GM10847 (cell line): ENCODE measurements at regions not wholly inside any gene's neighbourhood (a gene's known extent, or its start where the extent isn't known, plus 50 kb on each side); places are given as distances from the start of the nearest gene placed in this dataset.

Experiments
- POLR2A ChIP-seq: IDR thresholded peaks from 2 replicates; pipeline ENCODE4 v1.6.1; 2011; ENCODE audit not compliant: insufficient read length; ENCODE audit errors: extremely low read depth

DNA sequence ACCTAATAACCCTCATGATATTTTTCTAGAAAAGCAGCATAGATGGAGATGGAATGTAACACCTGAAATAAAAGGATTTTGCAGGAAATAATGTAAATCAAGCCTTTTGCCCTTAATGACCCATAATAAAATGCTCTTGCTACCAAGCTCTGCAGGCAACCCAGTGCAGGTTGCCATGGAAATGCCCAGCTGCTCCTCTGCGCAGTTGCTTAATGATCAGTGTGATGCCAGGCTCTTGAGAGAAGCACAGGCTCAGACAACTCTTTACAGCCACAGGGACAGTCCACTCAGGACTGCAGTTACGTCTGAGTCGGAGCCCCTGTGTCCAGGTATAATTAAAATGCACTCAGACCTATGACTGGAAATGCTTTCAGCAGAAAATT lies 165.5 kb downstream of the LACC1 start:
- TF ChIP-seq POLR2A, result no peak

DNA sequence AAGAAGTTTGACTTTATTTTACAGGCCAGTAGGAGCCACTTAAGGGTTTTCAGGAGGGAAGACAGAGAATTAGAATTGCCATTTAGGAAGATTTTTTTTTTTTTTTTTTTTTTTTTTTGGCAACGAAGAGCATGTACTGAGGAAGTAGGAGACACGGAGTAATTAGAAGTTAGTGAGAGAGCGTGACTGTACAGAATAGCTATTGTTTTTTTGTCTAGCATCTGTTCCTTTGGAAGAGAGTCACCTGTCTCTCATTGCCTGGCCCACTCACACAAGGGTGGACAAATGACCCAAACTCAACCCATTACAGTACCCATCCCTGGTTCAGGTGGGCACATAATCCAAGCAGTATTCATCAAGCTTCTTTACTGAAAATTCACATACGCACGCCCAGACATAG lies 166.7 kb downstream of the LACC1 start:
- TF ChIP-seq POLR2A, result no peak

DNA sequence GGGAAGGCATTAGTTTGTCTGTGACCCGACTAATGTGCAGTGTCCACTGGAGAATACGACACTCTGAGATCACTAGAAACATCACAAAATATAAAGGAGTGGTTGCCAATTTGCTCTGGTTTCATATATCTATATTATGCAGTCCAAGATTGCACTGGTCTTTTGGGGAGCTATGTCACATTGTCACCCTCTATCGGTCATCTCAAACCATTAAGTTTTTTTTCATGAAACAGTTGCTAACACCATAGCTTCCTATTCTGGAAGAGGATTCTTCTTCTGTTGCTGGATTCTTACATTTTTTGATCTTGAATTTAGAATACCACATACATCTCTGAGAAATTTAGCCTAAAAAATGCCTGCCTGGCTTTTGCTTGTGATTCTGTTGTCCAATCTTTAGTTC lies 168.6 kb downstream of the LACC1 start:
- TF ChIP-seq POLR2A, result no peak

DNA sequence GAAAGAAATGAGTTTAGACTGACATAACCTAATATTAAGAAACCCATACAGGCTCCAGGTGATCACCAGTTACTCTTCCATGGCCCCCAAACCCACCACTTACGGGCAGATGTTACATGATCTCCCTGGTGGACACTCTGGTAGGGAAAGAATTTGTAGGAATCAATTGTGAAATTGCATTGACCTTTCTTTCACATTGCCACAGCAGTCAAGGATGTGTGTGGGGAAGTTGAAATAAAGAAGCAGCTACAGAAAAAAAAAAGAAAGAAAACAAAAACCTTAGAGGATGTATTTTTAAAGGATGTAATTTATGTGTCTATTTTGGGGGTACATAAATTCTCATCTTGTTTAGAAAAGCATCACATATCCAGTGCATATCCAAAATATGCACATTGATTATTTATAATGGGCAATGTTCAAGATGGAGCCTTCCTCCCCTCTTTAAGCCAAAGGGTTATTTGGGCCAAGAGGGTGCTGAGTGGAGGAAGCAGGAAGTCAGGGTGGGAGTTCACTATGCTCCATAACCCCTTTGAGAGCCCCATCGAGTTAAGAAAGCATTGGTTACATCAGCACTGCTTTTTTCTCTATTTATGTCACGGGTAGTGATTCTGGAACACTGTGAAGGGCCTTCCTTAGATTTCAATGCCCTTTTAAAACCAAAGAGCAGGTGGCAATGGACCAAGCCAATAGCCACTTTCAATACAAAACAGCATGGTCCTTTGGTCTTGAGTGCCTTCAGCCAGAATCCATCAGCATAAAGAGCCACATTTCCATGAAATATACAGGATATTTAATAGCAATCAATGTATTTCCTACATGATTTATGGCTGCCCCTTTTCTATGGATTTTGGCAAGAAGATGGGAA lies 169.6 kb downstream of the LACC1 start:
- no peak for TF ChIP-seq POLR2A

DNA sequence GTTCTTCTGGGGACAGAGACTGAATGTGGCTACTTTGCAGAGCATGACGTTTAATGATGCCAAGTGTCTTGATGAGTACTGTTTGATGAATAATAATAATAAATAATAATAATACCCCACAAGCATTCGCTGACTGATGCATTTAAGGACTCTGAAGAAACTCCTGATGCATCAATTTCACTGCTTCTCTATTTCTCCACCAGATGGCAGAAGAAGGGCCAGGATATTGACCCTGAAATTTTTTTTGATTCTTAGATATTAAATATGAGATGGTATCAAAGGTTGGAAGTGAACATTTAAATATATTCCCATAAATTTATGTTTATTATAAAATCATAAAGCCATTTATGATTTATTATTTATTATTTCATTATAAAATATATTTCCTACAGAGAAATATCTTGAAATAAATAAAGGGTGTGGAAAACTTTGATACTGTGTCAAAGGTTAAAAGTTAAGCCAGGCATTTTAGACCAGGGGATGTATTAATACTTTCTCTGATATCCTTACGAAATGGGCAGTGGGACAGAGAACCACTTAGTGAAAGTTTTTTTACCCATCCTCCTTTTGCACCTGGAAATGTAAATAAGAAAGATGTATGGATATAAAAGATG lies 170.9 kb downstream of the LACC1 start:
- TF ChIP-seq POLR2A, result no peak

DNA sequence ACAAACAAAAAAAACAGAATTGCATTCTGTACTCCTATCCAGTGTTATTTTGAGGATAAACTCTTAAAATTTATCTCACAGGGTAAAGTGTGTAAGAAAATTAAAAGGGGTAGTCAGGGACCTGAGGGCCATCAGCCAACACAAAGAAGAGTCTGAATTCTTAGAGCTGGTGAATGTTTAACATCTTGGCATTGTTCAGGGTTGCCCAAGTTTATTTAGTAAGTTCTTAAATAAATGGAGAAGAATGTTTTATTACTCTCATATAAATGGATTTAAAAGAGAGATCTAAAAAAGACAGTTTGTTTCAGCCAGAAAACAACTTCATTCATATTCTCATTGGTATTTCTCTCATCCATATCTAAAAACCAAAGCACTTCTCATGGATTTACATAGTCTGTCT lies 171.7 kb downstream of the LACC1 start:
- TF ChIP-seq POLR2A, result no peak

DNA sequence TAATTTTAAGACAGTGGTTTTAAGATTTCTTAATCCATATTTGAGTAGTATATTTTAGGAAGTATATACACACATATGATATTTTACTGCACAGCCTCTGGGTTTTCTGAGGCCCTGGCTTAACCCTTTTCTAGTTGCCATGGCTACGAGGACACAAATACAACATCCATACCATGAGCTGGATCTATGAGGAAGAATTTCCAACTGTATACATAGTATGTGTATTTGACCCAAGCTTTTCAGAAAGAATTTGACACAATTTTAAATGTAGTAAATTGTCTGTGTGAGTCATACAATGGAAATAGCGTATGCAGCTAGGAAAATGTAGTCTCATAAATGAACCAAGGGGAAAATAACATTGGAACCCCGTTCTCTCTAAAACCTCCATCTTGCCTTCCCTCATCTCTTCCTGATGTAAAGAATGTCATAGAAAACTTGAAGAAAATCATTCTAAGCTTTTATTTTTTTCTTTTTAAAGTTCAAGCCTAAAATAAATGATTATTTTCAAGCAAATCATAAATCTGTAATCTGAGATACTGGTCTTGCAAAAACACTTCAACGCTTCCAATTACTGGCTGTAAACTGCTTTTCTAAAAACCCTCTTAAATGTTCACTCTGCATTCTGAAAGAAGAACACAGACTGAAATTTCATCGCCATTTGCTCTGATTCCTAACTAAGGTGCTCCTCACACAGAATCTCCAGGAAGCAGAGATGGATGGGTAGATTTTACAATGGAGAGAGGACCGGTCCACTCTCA lies 172.4 kb downstream of the LACC1 start:
- no peak for TF ChIP-seq POLR2A

DNA sequence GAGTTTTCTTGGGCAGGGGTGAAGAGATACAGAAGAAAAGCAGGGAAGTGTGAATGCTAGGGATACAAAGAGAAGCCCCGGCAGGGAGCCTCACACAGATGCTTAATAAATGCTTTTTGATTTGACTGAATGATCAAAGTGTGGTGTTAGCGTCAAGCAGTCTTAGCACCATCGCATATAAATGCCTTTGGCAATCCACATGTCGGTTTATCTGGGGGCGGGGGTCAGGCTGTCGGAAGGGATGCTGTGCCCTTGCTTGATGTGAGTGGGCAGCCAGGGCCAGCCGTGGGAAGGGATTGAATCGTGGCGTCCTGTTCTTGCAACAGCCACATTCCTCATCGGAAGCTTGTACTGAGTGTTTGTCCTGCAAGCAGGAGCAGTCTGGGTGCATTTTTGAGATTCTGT lies 173.1 kb downstream of the LACC1 start:
- no peak for TF ChIP-seq POLR2A

DNA sequence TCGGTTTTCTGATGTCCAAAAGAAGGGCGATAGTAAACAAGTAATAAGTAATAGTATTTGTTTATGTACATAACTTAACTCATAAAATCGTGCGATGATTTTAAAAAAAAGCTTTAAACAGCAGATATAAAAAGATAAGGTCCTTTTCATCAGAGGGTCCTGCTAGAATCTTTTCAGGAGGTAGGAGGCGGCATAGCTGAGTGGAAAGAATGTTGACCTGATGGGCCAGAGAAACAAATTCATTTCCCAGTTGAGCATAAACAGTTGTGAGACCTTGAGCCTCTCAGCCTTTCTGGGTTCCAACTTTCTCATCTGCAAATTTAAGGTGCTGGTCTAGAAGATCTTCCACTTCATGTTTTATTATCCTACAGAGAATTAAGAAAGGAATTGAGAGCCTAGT lies 173.5 kb downstream of the LACC1 start:
- no peak for TF ChIP-seq POLR2A

DNA sequence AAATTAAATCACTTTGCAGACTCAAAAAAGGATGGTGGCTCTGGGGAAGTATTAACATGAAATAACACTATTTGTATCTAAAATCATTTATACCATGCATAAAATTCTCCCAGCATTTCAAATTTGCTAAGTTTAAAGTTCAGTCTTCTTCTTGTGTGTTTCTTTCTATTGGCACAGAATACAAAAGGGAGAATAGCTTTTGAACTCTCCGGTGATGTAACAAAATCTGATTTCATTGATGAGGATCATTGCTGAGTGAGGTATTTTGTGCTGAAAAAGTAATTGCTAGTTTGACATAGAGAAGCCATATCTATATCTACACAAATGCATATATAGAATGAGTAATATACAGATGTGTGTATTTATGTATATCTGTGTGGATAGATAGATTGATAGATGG lies 174.8 kb downstream of the LACC1 start:
- no peak for TF ChIP-seq POLR2A

DNA sequence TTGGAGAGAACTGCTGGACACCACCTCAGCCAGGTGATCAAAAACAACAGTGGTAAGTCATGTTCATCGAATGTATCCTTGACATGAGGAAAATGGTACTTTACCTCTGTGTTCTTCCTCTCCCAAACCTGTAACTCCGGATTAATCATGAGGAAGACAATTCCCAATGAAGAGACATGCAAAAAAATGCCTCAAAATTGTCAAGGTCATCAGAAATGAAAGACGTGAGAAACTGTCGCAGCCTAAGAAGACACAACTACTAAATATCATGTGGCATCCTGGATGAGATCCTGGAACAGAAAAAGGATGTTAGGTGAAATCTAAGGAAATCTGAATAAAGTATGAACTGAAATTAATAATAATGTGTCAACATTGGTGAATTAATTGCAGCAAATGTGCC lies 178.4 kb downstream of the LACC1 start:
- no peak for TF ChIP-seq POLR2A

DNA sequence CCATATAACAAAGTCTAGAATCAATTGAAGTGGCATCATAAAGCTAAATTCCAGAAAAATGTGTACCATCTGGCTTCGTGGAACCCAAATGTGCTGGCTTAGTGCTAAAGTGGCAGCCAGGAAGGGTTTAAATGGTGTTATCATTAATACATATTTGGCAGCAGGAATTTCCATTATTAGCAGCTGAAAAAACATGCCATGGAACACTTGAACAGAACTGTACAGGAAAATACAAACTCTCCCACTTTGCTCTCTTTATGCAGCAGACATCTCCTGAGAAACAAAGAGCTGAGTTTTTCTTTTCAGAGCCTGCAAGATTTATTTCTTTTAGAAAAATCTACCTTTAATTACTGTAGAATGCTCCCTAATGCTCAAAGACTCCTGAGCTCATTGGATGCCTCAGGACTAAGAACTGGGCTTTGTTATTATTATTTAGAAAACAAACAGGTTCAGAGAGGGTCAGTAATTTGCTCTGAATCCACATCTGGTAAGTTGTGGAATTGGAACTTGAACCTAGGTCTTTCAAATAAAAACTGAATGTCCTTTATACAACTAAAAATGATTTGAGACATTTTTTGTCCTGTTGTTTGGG lies 179.0 kb downstream of the LACC1 start:
- no peak for TF ChIP-seq POLR2A

DNA sequence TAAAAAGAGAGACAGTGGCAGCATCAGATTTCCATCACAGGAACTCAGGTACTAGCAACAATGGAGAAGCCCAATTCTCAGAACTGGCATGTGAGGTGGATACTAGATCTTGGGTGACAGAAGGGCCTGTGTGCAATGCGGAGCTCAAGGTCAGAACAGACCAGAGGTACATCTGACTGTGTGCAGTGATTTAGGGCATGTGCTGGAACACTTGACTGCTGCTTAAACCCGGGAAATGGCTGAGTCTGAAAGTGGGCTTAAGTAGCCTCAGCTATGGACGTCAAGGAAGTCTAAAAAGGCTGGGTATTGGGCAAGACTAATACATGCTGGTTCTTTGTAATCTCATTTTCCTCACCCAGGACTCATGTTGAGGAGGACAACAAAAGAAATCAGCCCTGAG lies 182.2 kb downstream of the LACC1 start:
- no peak for TF ChIP-seq POLR2A

DNA sequence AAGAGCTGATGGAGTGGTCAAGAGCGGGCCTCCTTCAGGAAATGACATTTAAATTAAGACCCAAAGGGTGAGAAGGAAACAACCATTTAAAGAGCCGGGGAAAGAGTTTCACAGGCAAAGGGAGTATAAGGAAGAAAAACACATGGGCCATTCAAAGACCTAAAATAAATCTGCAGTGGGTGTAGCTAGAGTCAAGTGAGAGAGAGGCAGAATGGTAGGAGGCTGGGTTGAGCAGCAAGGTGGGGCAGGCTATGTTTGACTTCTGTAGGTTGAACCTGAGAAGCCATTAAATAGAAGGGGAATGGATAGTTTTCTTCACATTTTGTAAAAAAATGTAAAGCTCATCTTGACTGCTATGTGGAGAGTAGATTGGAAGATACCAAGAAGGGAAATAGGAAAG lies 183.8 kb downstream of the LACC1 start:
- no peak for TF ChIP-seq POLR2A

DNA sequence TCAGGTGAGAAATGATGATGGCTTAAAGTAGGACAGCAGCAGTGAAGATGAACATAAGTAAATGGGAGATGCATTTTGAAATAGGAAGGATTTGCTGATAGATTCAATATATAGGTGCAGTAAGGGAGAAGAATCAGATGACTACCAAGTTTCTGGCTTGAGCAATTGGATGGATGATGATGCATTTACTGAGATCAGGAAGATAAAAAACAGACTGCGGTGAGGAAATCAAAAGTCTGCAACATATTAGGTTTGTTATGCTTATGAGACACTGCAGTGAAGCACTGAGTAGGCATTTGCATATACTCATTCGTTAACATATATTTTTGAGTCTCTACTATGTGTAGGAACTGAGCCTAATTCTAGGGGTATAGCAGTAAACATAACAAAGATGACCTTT lies 184.2 kb downstream of the LACC1 start:
- no peak for TF ChIP-seq POLR2A

DNA sequence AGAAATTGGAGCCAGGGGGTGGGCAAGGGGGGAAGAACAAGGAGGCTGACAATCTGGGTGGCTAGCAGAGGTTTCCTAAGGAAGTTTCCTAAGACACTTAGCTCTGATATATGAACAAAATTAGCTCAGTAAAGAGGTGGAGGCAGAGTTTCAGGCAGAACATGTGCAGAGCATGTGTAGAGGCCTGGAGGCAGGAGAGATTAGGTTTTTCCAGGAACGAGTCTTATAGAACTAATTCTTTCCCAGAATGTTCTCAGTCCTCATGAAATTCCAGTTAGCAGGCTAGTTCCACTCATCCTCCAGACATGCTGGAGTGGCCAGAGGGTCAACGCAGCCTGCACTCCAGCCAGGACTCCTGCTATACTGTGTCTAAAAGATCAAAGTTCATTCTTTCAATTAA lies 184.7 kb downstream of the LACC1 start:
- no peak for TF ChIP-seq POLR2A
